CD4-positive, alpha-beta T cell (primary cell): ENCODE measurements at regions not wholly inside any gene's neighbourhood (a gene's known extent, or its start where the extent isn't known, plus 50 kb on each side); places are given as distances from the start of the nearest gene placed in this dataset.
"Not testable (repeated sequence)": the region's sequence is repeated elsewhere in the genome, so short reads cannot be mapped to it uniquely, and the experiment has no call there.

Source experiments
- ATAC-seq: fragments of 200-7000 bp; cut with Tn5 transposase; one replicate; pipeline ENCODE4 v1.10.0; 2022; ENCODE audit warnings: mild to moderate bottlenecking; ENCODE audit not compliant: poor library complexity
- CTCF ChIA-PET: fragments of 350-600 bp; sonication (Branson Sonifier 250); formaldehyde crosslinking; loops from one replicate; lab custom pipeline; 2021; ENCODE audit warnings: antibody characterized with exemption, inconsistent platforms; lab: Charles Lee
- POLR2A ChIA-PET: fragments of 350-600 bp; sonication (Branson Sonifier 250); formaldehyde crosslinking; loops from one replicate; lab custom pipeline; 2021; ENCODE audit warnings: antibody characterized with exemption, inconsistent platforms; lab: Charles Lee
- DNase-seq, 14 experiments: peaks; one replicate each; pipeline ENCODE4 v3.0.0-alpha.2; 2013 to 2020; ENCODE audit warnings: mixed read lengths in 2 of 14
- H3K27ac ChIP-seq, 2 donors: one replicate each; pipeline versions ENCODE4 v1.5.1 to v1.7.0; 2013; ENCODE audit warnings: low read length in 2 of 2, low read depth in 1 of 2, mild to moderate bottlenecking in 1 of 2
- H3K27me3 ChIP-seq, 2 experiments: 1 replicate in 1 of 2; 2 replicates in 1 of 2; pipeline versions ENCODE4 v1.6.1 to v1.7.0; 2013; ENCODE audit warnings: low read length in 2 of 2, control low read depth in 1 of 2, mild to moderate bottlenecking in 1 of 2, moderate library complexity in 1 of 2; ENCODE audit not compliant: insufficient read depth in 2 of 2, control insufficient read depth in 1 of 2
- H3K36me3 ChIP-seq: one replicate; pipeline ENCODE4 v1.6.1; 2013; ENCODE audit warnings: low read length, control low read depth; ENCODE audit not compliant: insufficient read depth
- H3K4me1 ChIP-seq: one replicate; pipeline ENCODE4 v1.6.1; 2013; ENCODE audit warnings: low read length, control low read depth; ENCODE audit not compliant: insufficient read depth
- H3K4me3 ChIP-seq: one replicate; pipeline ENCODE4 v1.5.1; 2013; ENCODE audit warnings: mild to moderate bottlenecking, low read length, moderate library complexity
- H3K9me3 ChIP-seq, 2 experiments: 1 replicate in 1 of 2; 2 replicates in 1 of 2; pipeline versions ENCODE4 v1.6.1 to v1.7.0; 2013; ENCODE audit warnings: low read length in 2 of 2, mild to moderate bottlenecking in 2 of 2, control low read depth in 1 of 2, moderate library complexity in 1 of 2; ENCODE audit not compliant: control insufficient read depth in 1 of 2, insufficient read depth in 1 of 2
- H3K27ac Mint-ChIP-seq: one replicate; pipeline ENCODE4 v1.8.0; 2020; ENCODE audit warnings: mixed read lengths
- H3K27me3 Mint-ChIP-seq: one replicate; pipeline ENCODE4 v1.8.0; 2021; ENCODE audit warnings: mixed read lengths
- H3K36me3 Mint-ChIP-seq: one replicate; pipeline ENCODE4 v1.8.0; 2021; ENCODE audit warnings: low read depth, mixed read lengths
- H3K4me1 Mint-ChIP-seq: one replicate; pipeline ENCODE4 v1.8.0; 2021; ENCODE audit warnings: low read depth, mixed read lengths
- H3K4me3 Mint-ChIP-seq: one replicate; pipeline ENCODE4 v1.8.0; 2020; ENCODE audit warnings: mild to moderate bottlenecking, mixed read lengths
- H3K9me3 Mint-ChIP-seq: one replicate; pipeline ENCODE4 v1.8.0; 2020; ENCODE audit warnings: mixed read lengths
- CTCF ChIP-seq: fragments of 200-600 bp; IDR thresholded peaks from one replicate; pipeline ENCODE4 v1.8.0; 2022; ENCODE audit warnings: antibody characterized with exemption, mild to moderate bottlenecking
- intact Hi-C, 2 experiments: fragments of 100-400 bp; cut with DNase I in 1 of 2; cut with micrococcal nuclease in 1 of 2; formaldehyde crosslinking; loops; one replicate each; pipeline versions ENCODE4 v1.15.1 to v1.9.0; 2023 to 2025; cut with DNase I, micrococcal nuclease

GRCh38 chr3:557972-558371, 361.4 kb downstream of the CHL1 start:
- Histone ChIP-seq H3K9me3 (no peaks in the 10 kb centered on the region), H3K4me1 (no peaks in the 10 kb centered on the region), H3K4me3 (no peak overlapping the region), H3K36me3 (no peaks in the 10 kb centered on the region), H3K27ac (no peak overlapping the region), H3K27me3 (no peaks in the 10 kb centered on the region)
- POLR2A ChIA-PET: no interaction called here
- intact Hi-C loops: no loop called here
- Mint-ChIP-seq H3K36me3 (no peaks in the 10 kb centered on the region), H3K9me3 (peaks cover 3% of the 10 kb centered on the region), H3K27me3 (no peaks in the 10 kb centered on the region), H3K27ac (no peak overlapping the region), H3K4me3 (no peak overlapping the region), H3K4me1 (no peaks in the 10 kb centered on the region)
- TF ChIP-seq CTCF: no peak
- no peak for DNase-seq
- CTCF ChIA-PET: no interaction called here
- ATAC-seq: no peak

- ChIA-PET CTCF (no interaction called here), POLR2A (no interaction called here)
- peaks cover 0 to 5% of the 10 kb centered on the region in 2 experiments for H3K9me3 ChIP-seq
- H3K27me3 ChIP-seq: no peaks in the 10 kb centered on the region
- no peaks in the 10 kb centered on the region for H3K4me1 Mint-ChIP-seq
- no peak overlapping the region for H3K27ac Mint-ChIP-seq
- intact Hi-C loops: loop anchor here in 1 of 2 experiments (2.0 kb wide), 1 partner anchor 79 kb away; no protein-coding TSS in a partner anchor
- TF ChIP-seq CTCF: no peak
- no peaks in the 10 kb centered on the region for H3K36me3 Mint-ChIP-seq
- H3K36me3 ChIP-seq: no peaks in the 10 kb centered on the region
- H3K4me1 ChIP-seq: no peaks in the 10 kb centered on the region
- H3K4me3 ChIP-seq: no peak overlapping the region
- no peak overlapping the region for H3K27ac ChIP-seq
- DNase-seq (no peak), ATAC-seq (no peak)
- peaks cover 4% of the 10 kb centered on the region for H3K9me3 Mint-ChIP-seq
- H3K27me3 Mint-ChIP-seq: no peaks in the 10 kb centered on the region
- H3K4me3 Mint-ChIP-seq: no peak overlapping the region
Measured at GRCh38 chr3:567488-568185, 371.1 kb downstream of the CHL1 start.

- DNase-seq, POLR2A ChIA-PET, H3K27me3 ChIP-seq, CTCF ChIA-PET, H3K4me1 Mint-ChIP-seq, H3K27ac ChIP-seq, H3K36me3 Mint-ChIP-seq, intact Hi-C loops, H3K4me1 ChIP-seq, ATAC-seq, H3K27ac Mint-ChIP-seq, H3K9me3 ChIP-seq, H3K4me3 Mint-ChIP-seq, H3K27me3 Mint-ChIP-seq, H3K4me3 ChIP-seq, H3K36me3 ChIP-seq, H3K9me3 Mint-ChIP-seq: not testable (repeated sequence)
Measured at GRCh38 chr3:579529-579928, 383.0 kb downstream of the CHL1 start.

- H3K4me3 ChIP-seq, H3K36me3 ChIP-seq, intact Hi-C loops, H3K4me1 Mint-ChIP-seq, H3K4me3 Mint-ChIP-seq, H3K4me1 ChIP-seq, ATAC-seq, H3K27me3 ChIP-seq, H3K9me3 Mint-ChIP-seq, H3K27ac ChIP-seq, CTCF ChIA-PET, POLR2A ChIA-PET, DNase-seq, H3K9me3 ChIP-seq, H3K27me3 Mint-ChIP-seq, H3K36me3 Mint-ChIP-seq, H3K27ac Mint-ChIP-seq: not testable (repeated sequence)
Measured at GRCh38 chr3:589066-589465, 392.5 kb downstream of the CHL1 start.

GRCh38 chr3:597304-597703, 400.7 kb downstream of the CHL1 start:
- H3K4me3 Mint-ChIP-seq, intact Hi-C loops, H3K27ac Mint-ChIP-seq: not testable (repeated sequence)

GRCh38 chr3:597746-598145, 401.2 kb downstream of the CHL1 start:
- H3K9me3 Mint-ChIP-seq, POLR2A ChIA-PET, H3K36me3 ChIP-seq, H3K36me3 Mint-ChIP-seq, H3K4me1 Mint-ChIP-seq, H3K4me3 Mint-ChIP-seq, H3K27ac ChIP-seq, H3K4me3 ChIP-seq, ATAC-seq, intact Hi-C loops, DNase-seq, H3K27me3 Mint-ChIP-seq, H3K27me3 ChIP-seq, H3K4me1 ChIP-seq, CTCF ChIA-PET, H3K9me3 ChIP-seq, H3K27ac Mint-ChIP-seq: not testable (repeated sequence)

More at GRCh38 chr3:597304-597703, 400.7 kb downstream of the CHL1 start:
- H3K4me3 ChIP-seq, CTCF ChIA-PET, H3K36me3 ChIP-seq, POLR2A ChIA-PET, H3K27me3 ChIP-seq, H3K9me3 Mint-ChIP-seq, H3K36me3 Mint-ChIP-seq, H3K4me1 Mint-ChIP-seq, H3K27me3 Mint-ChIP-seq, H3K4me1 ChIP-seq, DNase-seq, H3K27ac ChIP-seq, H3K9me3 ChIP-seq, ATAC-seq: not testable (repeated sequence)
